ENCODE measurements at regions not wholly inside any gene's neighbourhood (a gene's known extent, or its start where the extent isn't known, plus 50 kb on each side); places are given as distances from the start of the nearest gene placed in this dataset.

DNA sequence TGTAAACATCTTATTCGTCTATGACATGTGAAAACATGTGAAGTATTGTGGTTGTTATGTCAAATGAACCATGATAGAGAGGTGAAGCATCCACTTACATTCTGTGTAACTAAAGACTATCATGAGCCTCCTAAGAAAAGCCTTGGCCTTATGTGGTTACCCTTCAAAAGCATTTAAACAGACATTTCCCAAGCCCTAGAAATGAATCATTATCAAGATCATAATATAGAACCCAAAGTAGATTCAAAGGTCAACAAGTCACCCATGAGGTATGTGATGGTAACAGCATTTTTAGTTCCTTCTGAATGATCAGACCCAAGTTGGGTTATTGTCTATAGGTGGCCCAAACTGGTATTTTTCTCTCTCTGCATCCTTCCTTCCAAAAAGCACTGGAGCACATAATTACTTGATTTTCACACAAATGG is 408.0 kb downstream of the TBL1XR1 start:
- DNase-seq, result no peak

DNA sequence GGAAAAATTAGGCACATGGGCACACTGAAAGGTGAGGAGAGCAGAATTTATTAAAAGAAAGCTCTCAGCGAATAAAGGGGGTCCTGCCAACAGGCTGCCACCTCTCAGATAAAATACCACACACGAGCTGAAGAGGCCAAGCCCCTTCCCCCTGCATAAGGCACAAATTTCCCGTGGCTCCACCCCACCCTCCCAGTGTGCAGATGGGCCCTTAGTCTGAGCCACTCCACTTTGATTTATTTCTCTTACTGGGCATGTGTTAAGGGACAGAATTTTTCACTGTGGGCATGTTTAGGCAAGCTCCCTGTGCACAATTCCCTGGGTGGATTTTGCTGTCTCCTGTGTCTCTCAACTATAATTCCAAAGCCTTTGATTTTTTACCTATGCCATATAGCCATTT is 409.8 kb downstream of the TBL1XR1 start:
- DNase-seq, result no peak

DNA sequence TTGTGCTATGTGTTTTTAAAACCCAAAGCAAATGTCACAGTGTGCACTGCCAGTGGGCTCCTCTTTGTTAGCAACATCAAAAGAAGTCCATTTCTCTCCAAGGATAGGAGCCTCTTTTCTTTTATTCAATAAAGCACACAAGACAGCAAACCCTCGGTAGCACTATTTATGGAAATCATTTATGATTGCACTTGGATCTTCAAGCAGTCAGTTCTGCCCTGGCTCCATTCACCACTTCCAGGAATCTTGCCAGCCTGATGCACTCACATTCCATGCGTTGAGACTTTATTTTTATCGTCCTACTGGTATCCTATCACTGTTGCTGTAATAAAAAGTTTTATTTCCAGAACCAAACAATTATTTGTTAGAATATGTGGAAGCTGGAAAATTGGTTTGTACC is 412.1 kb downstream of the TBL1XR1 start:
- DNase-seq, result no peak

DNA sequence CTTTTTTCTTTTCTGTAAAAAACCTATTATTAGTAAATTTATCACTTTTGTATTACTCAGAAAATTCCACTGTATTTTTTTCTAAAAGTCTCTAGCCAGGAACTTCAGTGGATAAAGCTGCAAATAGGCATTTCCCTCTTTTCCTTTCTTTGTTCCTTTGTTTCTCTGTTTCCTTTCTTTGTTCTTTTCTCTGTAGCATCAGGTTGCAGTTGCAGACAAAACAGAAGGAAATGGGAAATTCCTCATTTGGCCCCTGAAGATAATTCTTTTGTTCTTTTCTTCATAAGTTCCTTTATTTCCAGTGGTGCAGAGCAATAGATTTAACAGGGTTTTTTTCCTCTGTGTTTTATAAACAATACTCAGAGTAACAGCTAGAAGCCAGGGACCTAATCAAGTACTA is 416.5 kb downstream of the TBL1XR1 start:
- DNase-seq, result no peak

DNA sequence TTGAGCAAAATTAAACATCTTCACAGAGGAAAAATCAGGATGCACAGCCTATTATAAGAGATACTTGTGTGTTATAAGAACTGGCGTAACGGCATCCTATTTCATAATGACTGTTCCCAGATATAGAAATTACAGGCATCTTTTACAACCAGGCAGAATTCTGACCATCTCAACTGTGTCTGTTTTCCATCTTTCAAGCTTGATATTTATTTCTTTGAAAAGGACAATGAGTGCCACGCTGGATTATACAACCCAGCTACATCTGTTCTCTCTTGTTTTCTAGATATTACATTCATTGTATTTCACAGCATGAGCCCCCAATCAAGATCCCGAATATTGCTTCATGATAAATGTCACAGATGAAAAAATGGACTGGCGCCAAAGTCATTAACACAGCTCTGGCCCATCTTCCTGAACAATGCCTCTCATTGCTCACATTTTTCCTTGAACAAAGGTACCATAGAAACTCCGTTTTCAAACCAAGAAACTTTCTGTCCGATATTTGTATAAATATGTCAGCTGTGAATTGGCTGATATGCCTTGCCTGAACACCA is 420.6 kb downstream of the TBL1XR1 start:
- DNase-seq, result no peak

DNA sequence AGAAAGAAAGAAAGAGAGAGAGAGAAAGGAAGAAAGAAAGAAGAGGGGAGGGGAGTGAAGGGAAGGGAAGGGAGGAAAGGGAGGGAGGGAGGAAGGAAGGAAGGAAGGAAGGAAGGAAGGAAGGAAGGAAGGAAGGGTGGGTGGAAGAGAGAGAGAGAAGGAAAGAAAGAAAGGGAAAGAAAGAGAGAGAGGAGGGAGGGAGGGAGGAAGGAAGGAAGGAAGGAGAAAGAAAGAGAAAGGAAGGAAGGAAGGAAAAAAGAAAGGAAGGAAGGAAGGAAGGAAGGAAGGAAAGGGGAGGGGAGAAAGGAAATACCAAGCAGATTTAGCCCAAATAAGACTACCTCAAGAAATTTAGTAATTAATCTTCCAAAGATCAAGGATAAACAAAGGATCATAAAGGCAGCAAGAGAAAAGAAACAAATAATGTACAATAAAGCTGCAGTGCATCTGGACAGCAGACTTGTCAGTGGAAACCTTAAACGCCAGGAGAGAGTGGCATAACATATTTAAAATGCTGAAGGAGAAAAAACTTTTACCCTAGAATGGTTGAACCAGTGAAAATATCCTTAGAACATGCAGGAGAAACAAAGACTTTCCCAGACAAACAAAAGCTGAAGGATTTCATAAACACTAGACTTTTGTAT is 427.6 kb downstream of the TBL1XR1 start:
- no peak for DNase-seq

DNA sequence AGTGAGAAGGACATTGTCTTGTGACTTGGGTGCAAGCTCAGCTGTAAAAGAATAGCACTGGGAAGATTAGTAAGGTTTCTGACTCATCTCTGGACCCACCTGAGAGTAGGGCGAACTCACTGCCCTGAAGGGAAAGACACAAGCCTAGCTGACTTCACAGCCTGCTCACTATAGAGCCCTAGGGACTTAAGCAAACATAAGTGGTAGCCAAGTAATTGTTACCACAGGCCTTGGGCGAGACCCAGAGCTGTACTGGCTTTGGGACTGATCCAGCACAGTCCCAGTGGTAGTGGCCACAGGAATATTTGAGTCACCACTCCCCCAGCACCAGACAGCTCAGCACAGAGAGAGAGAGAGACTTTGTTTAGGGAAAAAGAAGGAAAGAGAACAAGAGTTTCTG is 429.9 kb downstream of the TBL1XR1 start:
- no peak for DNase-seq

DNA sequence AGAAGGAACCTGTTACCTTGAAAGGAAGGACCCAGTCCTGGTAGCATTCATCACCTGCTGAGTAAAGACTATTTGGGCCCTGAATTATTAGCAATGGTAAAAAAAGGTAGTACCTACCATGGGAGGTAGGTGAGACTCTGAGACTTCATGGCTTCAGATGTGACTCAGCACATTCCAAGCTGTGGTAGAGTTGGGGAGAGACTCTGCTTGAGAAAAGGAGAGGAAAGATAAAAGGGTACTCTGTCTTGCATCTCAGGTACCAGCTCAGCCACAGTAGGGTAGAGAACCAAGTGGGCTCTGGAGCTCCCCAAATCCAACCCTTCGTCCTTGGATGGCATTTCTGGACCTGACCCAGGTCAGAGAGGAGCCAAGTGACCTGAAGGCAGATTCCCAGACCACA is 430.4 kb downstream of the TBL1XR1 start:
- DNase-seq, result no peak

DNA sequence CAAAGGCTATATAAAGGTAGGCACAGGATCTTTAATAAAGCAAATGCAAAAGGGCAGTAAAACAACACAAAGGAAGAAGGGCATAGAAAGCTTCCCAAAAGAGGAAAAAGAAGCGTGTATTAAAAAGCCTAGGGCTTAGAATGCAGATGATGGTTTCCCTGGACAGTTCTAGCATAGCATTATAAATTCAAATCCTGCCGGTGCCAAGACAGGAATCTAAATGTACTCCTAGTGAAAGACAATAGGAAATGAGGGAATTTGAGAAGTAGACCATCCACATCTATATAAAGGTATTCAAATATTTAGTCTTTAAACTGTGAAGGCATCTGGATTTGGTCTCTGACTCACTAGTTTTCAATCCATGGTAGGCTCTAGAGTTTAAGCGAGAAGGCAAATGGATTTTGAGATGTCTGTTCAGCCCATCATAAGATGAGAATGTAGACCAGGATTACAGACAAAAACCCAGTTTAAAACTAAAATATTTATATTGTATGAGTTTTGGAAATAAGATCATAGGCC is 431.8 kb downstream of the TBL1XR1 start:
- DNase-seq, result no peak

DNA sequence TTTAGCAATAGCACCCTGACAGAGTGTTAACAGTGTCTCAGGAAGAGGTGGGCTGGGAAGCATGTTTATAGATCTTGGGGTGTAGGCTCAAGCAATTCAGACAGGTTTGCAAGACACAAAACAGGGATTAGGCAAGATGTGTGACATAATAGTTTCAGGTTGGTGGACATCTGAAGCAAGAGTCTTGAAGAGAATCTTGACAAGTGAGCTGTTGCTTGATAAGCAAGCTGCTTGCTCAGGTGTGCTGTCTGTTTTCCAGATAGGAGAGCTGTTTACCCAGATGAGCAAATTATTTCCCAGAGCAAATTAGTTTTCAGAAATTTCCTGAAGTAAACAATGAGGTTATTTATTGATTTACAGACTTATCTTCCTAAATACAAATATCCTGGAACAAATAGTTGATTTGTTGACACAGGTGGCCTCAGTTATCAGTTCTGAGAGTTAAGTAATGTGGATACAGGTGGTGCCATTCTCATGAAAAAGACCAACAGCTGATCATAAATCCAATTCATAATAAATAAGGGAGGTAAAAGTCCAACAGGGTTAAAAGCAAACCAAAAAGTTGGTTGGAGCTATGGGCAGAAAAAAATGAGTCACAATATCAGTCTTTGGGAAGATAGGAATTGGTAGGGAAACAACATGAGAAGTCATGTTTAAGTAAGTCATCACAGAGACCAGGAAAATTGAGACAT is 437.3 kb downstream of the TBL1XR1 start:
- DNase-seq, result no peak

DNA sequence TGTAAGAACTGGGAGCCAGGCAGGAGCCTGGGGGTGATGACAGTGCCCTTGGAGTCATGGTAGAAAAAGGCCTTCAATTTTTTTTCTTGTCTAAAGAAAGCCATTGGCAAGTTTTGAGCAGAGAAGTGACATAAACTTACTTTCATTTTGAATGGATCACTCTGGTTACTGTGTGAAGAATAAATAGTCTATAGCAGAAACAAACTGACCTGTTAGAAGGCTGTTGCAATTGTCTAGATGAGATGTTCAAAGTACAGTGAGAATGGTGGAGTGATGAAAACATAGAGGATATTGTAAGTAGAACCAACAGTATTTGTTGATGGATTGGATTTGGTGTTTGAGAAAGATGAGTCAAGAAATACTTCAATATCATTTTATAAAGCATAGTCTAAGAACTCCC is 439.9 kb downstream of the TBL1XR1 start:
- no peak for DNase-seq

DNA sequence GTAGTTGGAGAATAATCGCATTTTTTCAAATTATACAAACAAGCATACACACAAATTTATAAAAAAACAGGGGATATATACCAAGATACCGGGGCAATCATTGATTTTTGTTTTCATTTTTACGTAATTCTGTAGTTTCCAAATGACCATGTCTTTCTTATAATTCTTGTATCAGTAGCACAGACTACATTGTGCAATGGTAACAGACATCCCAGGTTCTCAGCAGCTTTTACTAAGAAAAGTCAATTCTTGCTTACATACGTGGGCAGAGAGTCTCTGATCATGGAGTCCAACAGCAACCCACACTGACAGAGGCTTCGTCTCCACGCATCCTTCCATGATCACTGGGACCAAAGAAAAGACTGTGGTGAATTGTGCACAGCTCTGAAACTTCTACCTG is 441.3 kb downstream of the TBL1XR1 start:
- no peak for DNase-seq

DNA sequence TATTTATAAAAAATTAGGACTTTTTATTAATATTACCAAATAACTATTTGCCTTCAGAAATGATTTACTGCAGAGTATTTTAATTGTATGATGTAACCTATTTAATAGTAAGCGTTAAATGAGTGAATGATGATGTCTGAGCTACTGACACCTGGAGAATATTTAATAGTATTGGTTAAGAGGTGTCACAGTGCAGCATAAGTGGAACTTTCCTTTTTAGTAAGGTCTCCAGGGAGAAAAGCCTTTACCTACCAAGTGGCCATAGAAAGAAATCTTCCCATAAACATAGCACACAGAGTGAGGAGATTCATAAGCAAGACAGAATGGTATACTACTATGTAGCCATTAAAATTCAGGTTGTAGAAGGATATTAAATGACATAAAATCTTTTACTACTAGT is 441.7 kb downstream of the TBL1XR1 start:
- no peak for DNase-seq

DNA sequence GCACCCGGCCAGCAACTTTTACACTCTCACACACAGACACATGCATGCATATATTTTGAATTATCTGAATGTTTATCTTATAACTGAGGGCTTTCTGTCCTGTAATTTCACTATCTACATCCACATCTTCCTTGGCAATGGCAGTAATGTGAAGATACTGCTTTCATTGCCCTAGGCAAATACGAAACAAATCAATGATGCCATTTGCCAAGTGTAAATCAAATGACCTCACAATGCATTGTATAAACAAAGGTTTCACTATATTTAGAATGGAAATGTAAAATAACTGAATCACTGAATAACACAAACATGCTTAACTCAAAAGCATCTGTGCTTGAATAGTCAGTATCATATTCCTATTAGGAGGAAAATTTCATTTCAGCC is 455.6 kb downstream of the TBL1XR1 start:
- no peak for DNase-seq

DNA sequence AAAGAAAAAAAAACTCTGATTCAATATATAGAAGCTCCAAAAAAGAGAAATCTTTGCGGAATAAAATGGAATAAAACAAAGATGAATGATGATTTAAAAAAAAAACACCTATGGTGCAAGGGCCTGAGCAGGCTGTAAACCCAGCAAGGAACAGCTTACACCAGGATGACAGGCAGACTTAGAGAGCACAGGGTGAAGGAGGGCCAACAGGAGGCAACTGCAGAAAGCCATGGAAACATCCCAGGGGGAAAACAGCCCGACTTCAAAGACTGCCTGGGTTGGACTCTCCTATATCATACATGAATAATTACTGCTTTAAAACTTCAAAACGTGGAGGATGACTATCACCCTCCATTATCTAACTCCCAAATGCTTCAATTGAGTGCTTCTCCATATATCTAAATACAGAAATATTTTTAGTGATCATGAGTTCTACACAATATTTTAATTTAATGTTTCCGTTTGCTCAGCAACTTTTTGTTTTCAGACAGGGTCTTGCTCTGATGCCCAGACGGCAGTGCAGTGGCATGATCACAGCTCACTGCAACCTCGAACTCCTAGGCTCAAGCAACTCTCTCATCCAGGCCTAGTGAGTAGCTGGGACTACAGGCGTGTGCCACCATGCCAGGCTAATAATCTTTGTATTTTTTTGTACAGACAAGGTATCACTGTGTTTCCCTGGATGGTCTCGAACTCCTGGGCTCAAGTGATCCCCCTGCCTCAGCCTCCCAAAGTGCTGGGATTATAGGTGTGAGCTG is 456.2 kb downstream of the TBL1XR1 start:
- no peak for DNase-seq

DNA sequence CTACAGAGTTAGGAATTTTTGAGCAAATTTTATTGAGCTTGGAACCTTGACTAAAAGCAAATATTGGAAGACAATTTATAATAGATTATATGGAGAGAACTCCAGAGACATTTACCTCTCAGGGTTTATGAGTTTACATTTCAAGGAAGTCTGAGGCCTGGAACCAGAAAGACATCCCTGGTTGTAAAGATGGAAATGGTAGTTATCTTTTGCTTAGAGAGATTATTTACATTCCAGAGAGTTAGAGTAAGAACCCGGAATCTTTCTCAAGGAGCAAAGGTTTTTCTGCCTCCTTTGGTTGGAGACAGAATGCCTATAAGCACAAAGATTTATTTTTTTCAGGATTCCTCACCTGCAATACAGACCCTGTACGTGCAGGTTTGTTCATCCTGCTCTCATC is 458.1 kb downstream of the TBL1XR1 start:
- DNase-seq, result no peak

DNA sequence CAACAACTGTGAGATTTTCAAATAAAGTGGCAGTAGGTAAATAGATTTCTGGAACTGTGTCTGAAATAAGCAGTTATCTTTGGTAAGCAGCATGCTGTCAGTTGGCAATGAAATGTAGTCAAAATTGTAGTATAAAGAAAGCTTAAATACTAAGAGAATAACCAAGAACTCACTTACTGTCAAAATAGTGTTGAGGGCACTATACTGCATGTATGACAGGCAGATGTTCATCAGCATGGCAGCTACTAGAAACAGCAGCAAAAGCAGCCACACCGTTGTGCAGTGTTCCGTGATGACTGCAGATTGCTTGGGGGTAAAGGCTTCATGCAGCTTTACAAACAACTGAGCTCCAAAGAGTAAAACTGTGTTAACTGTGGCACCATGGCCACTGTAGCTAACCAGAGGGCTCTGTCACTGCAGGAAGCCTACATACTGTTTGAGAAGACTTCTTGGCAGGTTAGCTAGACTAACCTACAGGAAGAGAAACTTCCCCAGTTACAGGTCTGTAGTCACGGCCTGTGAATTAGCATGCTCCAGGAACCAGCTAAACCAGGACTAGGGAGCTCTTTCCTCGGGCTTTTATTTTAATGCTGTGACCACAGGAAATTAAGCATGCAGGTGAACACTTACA is 459.7 kb downstream of the TBL1XR1 start:
- DNase-seq, result no peak

DNA sequence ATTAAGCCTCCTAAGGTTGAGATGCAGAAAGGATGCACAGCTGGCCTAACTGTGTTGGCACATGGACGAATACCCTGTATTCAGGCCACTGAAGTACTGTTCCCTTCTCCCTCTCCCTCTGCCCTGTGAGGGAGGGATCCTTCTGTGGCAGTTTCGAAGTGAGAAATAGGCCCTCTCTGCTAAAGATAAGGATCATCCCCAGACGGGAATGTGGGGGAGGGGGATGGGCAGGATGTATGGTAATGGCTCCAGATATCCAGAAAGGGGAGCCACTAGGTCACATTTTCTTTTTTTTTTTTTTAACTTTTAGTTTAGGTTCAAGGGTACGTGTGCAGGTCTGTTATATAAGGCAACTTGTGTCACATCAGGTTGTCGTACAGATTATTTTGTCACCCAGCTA is 463.1 kb downstream of the TBL1XR1 start:
- no peak for DNase-seq

DNA sequence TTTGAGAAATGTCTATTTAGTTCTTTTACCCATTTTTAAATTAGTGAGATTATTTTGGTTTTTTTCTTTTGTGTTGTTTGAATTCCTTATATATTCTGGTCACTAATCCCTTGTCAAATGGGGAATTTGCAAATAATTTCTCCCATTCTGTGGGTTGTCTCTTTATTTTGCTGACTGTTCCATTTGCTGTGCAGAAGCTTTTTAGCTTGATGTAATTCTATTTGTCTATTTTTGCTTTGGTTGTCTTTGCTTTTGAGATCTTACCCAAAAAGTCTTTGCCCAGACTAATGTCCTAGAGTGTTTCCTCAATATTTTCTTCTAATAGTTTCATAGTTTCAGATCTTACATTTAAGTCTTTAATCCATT is 472.9 kb downstream of the TBL1XR1 start:
- no peak for DNase-seq

DNA sequence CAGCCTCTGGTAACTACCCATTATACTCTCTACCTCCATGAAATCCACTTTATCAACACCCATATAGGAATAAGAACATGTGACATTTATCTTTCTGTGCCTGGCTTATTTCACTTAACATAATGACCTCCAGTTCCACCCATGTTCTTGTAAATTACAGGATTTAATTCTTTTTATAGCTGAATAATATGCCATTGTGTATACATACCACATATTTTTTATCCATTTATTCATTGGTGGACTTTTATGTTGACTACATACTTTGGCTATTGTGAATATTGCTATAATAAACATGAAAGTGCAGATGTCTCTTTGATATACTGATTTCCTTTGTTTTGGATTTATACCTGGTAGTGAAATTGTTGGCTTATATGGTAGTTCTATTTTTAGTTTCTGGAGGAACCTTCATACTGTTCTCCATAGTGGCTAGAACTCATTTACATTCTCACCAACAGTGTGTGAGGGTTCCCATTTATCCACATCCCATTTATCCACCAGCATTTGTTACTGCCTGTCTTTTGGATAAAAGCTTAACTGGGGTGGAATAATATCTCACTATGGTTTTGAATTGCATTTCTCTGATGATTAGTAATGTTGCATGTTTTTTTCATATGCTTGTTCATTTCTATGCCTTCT is 473.4 kb downstream of the TBL1XR1 start:
- no peak for DNase-seq

DNA sequence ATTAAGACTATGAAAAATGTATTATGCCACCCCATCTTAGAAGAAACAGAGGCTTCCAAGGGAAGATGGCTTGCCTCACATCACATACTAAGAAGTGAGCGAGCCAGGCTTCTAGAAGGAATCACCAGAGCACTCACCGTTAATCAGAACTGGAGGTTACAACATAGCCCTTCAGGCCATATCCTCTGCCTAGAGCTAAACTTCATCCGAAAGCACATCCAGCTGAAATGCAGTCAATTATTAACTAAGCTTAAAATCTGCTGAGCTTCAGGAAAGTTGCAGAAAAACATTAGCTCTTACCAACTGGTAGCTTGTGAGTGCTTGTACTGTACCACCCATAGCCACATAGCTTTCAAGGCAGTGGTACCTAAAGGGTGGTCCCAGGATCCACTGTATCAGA is 483.2 kb downstream of the TBL1XR1 start:
- DNase-seq, result no peak

DNA sequence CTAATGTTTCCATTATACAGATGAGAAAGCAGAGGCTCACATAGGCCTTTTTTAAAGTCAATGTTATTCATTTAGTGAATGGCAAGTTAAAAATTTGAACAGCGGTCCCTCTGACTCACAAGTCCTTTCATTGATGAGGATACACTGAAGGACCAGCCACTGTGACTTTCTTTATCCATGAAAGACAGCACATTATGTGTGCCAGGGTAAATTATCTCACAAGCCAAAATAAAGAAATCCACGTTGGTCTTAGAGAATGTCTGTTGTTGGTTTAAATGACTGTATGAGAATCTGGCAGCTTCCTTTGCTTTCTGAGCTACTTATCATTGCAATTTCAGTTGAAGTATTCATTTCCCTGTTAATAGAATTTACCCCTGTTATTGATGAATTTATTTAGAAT is 485.1 kb downstream of the TBL1XR1 start:
- DNase-seq, result no peak

DNA sequence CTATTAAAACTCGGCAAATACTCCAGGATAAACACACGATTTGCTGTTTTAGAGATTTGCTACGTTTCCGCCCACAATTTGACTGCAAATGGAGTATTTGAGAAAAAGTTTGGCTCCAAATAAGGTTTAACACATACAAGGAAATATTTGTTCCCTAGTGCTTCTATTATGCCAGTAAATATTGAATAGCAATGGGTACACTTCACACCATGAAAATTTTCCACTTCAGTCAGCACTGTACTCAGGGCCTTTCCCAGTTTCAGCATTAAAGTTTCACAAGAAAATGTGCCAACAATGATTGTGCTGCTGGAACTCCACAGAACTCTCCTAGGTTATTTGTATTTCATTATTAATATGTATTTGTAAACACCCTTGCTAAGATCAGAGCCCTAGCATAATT is 498.0 kb downstream of the TBL1XR1 start:
- no peak for DNase-seq

Data from inflammatory macrophage treated with lipopolysaccharide for 1 hour (primary cell).